NCI-H748 (cell line): ENCODE measurements at regions not wholly inside any gene's neighbourhood (a gene's known extent, or its start where the extent isn't known, plus 50 kb on each side); places are given as distances from the start of the nearest gene placed in this dataset.

Experiments
- DNase-seq: peaks from one replicate; lab custom pipeline; 2025; ENCODE audit not compliant: unreplicated experiment; lab: John Stamatoyannopoulos, UW

- no peak for DNase-seq
Observed at GRCh38 chr12:42696406-42697149, 107.0 kb upstream of the PRICKLE1 start.

- no peak for DNase-seq
Observed at GRCh38 chr12:42695490-42695995, 106.0 kb upstream of the PRICKLE1 start.

GRCh38 chr12:42692749-42693148 is 103.2 kb upstream of the PRICKLE1 start:
- DNase-seq, result no peak

- DNase-seq, result peak; percentile 35
Observed at GRCh38 chr12:42691991-42692557, 102.5 kb upstream of the PRICKLE1 start.

- no peak for DNase-seq
Observed at GRCh38 chr12:42690264-42690663, 100.7 kb upstream of the PRICKLE1 start.

GRCh38 chr12:42689699-42690098 is 100.2 kb upstream of the PRICKLE1 start:
- no peak for DNase-seq

- no peak for DNase-seq
Observed at GRCh38 chr12:42686514-42687172, 97.1 kb upstream of the PRICKLE1 start.

- DNase-seq, result no peak
Observed at GRCh38 chr12:42684802-42685071, 95.2 kb upstream of the PRICKLE1 start.

- no peak for DNase-seq
Observed at GRCh38 chr12:42683933-42684801, 94.6 kb upstream of the PRICKLE1 start.

GRCh38 chr12:42683266-42683665 is 93.7 kb upstream of the PRICKLE1 start:
- no peak for DNase-seq

- no peak for DNase-seq
Observed at GRCh38 chr12:42679466-42679865, 89.9 kb upstream of the PRICKLE1 start.

GRCh38 chr12:42677461-42677860 is 87.9 kb upstream of the PRICKLE1 start:
- DNase-seq, result no peak

- DNase-seq, result no peak
Observed at GRCh38 chr12:42673535-42673934, 84.0 kb upstream of the PRICKLE1 start.

- no peak for DNase-seq
Observed at GRCh38 chr12:42670719-42671118, 81.2 kb upstream of the PRICKLE1 start.

GRCh38 chr12:42669553-42669952 is 80.0 kb upstream of the PRICKLE1 start:
- DNase-seq, result no peak

GRCh38 chr12:42666671-42667243 is 77.2 kb upstream of the PRICKLE1 start:
- peak; percentile 44 for DNase-seq

GRCh38 chr12:42663621-42664020 is 74.1 kb upstream of the PRICKLE1 start:
- DNase-seq, result no peak

- DNase-seq, result peak; percentile 74
Observed at GRCh38 chr12:42660968-42661937, 71.7 kb upstream of the PRICKLE1 start.

- no peak for DNase-seq
Observed at GRCh38 chr12:42660117-42660516, 70.6 kb upstream of the PRICKLE1 start.

GRCh38 chr12:42652048-42652447 is 62.5 kb upstream of the PRICKLE1 start:
- DNase-seq, result peak; percentile 10
